ENCODE measurements at regions not wholly inside any gene's neighbourhood (a gene's known extent, or its start where the extent isn't known, plus 50 kb on each side); places are given as distances from the start of the nearest gene placed in this dataset.

GRCh38 chr12:84656705-84657104, 255.9 kb downstream of the SLC6A15 start:
- 38% methylated on average over 3 of the region's 3 CpGs for WGBS
- H3K27me3 ChIP-seq (ENCODE audit: control insufficient read depth in 4 of 4, insufficient read depth in 4 of 4, low read length in 3 of 4), result no peaks in the 10 kb centered on the region

GRCh38 chr12:84653482-84653881, 259.1 kb downstream of the SLC6A15 start:
- Histone ChIP-seq H3K4me3 (ENCODE audit: low read depth in 1 of 3, low read length in 3 of 3) (no peak overlapping the region), H3K9me3 (ENCODE audit: control insufficient read depth in 4 of 4, low read length in 3 of 4) (no peaks in the 10 kb centered on the region), H3K9ac (ENCODE audit: low read depth in 1 of 2, low read length in 2 of 2) (no peak overlapping the region), H3K27ac (ENCODE audit: low read depth in 1 of 2, low read length in 2 of 2) (no peak overlapping the region), H3K4me1 (ENCODE audit: control insufficient read depth in 4 of 4, insufficient read depth in 4 of 4, low read length in 3 of 4) (no peaks in the 10 kb centered on the region), H3K27me3 (ENCODE audit: control insufficient read depth in 4 of 4, insufficient read depth in 4 of 4, low read length in 3 of 4) (no peaks in the 10 kb centered on the region), H3K36me3 (ENCODE audit: control insufficient read depth in 4 of 4, insufficient read depth in 3 of 4, low read depth in 1 of 4, low read length in 3 of 4) (no peaks in the 10 kb centered on the region)
- 73% methylated on average over 2 of the region's 2 CpGs for WGBS
- DNase-seq (ENCODE audit: low spot score), result no peak
- TF ChIP-seq EGR1 (IDR thresholded peaks at IDR 0.05; ENCODE audit: low read depth in 2 of 2), result no peak
- TF ChIP-seq REST (IDR thresholded peaks at IDR 0.05), result no peak
- no peak for TF ChIP-seq HNF4A (conservative IDR thresholded peaks at IDR 0.05)
- no peak for TF ChIP-seq FOXA1 (IDR thresholded peaks at IDR 0.05)
- TF ChIP-seq ATF3 (IDR thresholded peaks at IDR 0.05), result no peak
- TF ChIP-seq YY1 (IDR thresholded peaks at IDR 0.05), result no peak
- TF ChIP-seq TAF1 (conservative IDR thresholded peaks at IDR 0.05), result no peak

More at GRCh38 chr12:84656705-84657104, 255.9 kb downstream of the SLC6A15 start:
- no peak for TF ChIP-seq HNF4A (conservative IDR thresholded peaks at IDR 0.05)
- TF ChIP-seq RXRA (IDR thresholded peaks at IDR 0.05), result no peak
- TF ChIP-seq JUND (IDR thresholded peaks at IDR 0.05), result no peak
- TF ChIP-seq MAX (IDR thresholded peaks at IDR 0.05), result no peak
- TF ChIP-seq FOXA1 (IDR thresholded peaks at IDR 0.05), result no peak
- no peak for TF ChIP-seq EGR1 (IDR thresholded peaks at IDR 0.05; ENCODE audit: low read depth in 2 of 2)
- TF ChIP-seq RAD21 (IDR thresholded peaks at IDR 0.05), result no peak
- no peak for TF ChIP-seq FOXA2 (IDR thresholded peaks at IDR 0.05)
- TF ChIP-seq ATF3 (IDR thresholded peaks at IDR 0.05), result no peak
- no peak for TF ChIP-seq YY1 (IDR thresholded peaks at IDR 0.05)
- no peak for TF ChIP-seq TAF1 (conservative IDR thresholded peaks at IDR 0.05)
- TF ChIP-seq HNF4G (IDR thresholded peaks at IDR 0.05), result no peak
- no peak for TF ChIP-seq ZBTB33 (IDR thresholded peaks at IDR 0.05)
- no peak for TF ChIP-seq REST (IDR thresholded peaks at IDR 0.05)
- no peak overlapping the region for H3K4me3 ChIP-seq (ENCODE audit: low read depth in 1 of 3, low read length in 3 of 3)
- no peaks in the 10 kb centered on the region for H3K4me1 ChIP-seq (ENCODE audit: control insufficient read depth in 4 of 4, insufficient read depth in 4 of 4, low read length in 3 of 4)
- H3K9ac ChIP-seq (ENCODE audit: low read depth in 1 of 2, low read length in 2 of 2), result no peak overlapping the region
- DNase-seq (ENCODE audit: low spot score), result no peak
- H3K36me3 ChIP-seq (ENCODE audit: control insufficient read depth in 4 of 4, insufficient read depth in 3 of 4, low read depth in 1 of 4, low read length in 3 of 4), result no peaks in the 10 kb centered on the region
- H3K9me3 ChIP-seq (ENCODE audit: control insufficient read depth in 4 of 4, low read length in 3 of 4), result no peaks in the 10 kb centered on the region
- H3K27ac ChIP-seq (ENCODE audit: low read depth in 1 of 2, low read length in 2 of 2), result no peak overlapping the region
